HFF-Myc (cell line): ENCODE measurements at regions not wholly inside any gene's neighbourhood (a gene's known extent, or its start where the extent isn't known, plus 50 kb on each side); places are given as distances from the start of the nearest gene placed in this dataset.
"Not testable (repeated sequence)": the region's sequence is repeated elsewhere in the genome, so short reads cannot be mapped to it uniquely, and the experiment has no call there.

Source experiments
- DNase-seq: peaks from one replicate; pipeline ENCODE4 v3.0.0-alpha.2; 2011; ENCODE audit warnings: low read depth; ENCODE audit errors: extremely low read depth
- H3K4me3 ChIP-seq: replicated peaks from 2 replicates; pipeline ENCODE4 v1.5.1; 2011; ENCODE audit warnings: low read depth, mild to moderate bottlenecking, control low read depth, low read length
- CTCF ChIP-seq: IDR thresholded peaks from 2 replicates; pipeline ENCODE4 v1.5.1; 2012; ENCODE audit warnings: mild to moderate bottlenecking, low read depth, low read length, control low read depth; ENCODE audit errors: missing control alignments

GRCh38 chr2:176923205-176923604, 289.4 kb upstream of the HNRNPA3 start:
- no peak for DNase-seq

GRCh38 chr2:176924909-176925534, 287.6 kb upstream of the HNRNPA3 start:
- no peak for DNase-seq
- H3K4me3 ChIP-seq: no peak overlapping the region
- no peak for TF ChIP-seq CTCF

More at GRCh38 chr2:176923205-176923604, 289.4 kb upstream of the HNRNPA3 start:
- no peak overlapping the region for H3K4me3 ChIP-seq
- TF ChIP-seq CTCF: no peak

- DNase-seq: no peak
- H3K4me3 ChIP-seq: no peak overlapping the region
- TF ChIP-seq CTCF: no peak
These were observed 286.1 kb upstream of the HNRNPA3 start for GRCh38 chr2:176926453-176926852.

GRCh38 chr2:176929387-176929786, 283.2 kb upstream of the HNRNPA3 start:
- not testable (repeated sequence) for H3K4me3 ChIP-seq, DNase-seq

GRCh38 chr2:176931588-176932563, 280.7 kb upstream of the HNRNPA3 start:
- no peak for TF ChIP-seq CTCF
- H3K4me3 ChIP-seq: no peak overlapping the region
- DNase-seq: peak; percentile 12

GRCh38 chr2:176934131-176934530, 278.5 kb upstream of the HNRNPA3 start:
- no peak for TF ChIP-seq CTCF
- no peak for DNase-seq

GRCh38 chr2:176934869-176935415, 277.7 kb upstream of the HNRNPA3 start:
- DNase-seq: peak; percentile 6
- no peak overlapping the region for H3K4me3 ChIP-seq
- TF ChIP-seq CTCF: no peak

More at GRCh38 chr2:176934131-176934530, 278.5 kb upstream of the HNRNPA3 start:
- H3K4me3 ChIP-seq: no peak overlapping the region
